ENCODE measurements at regions not wholly inside any gene's neighbourhood (a gene's known extent, or its start where the extent isn't known, plus 50 kb on each side); places are given as distances from the start of the nearest gene placed in this dataset.

DNA sequence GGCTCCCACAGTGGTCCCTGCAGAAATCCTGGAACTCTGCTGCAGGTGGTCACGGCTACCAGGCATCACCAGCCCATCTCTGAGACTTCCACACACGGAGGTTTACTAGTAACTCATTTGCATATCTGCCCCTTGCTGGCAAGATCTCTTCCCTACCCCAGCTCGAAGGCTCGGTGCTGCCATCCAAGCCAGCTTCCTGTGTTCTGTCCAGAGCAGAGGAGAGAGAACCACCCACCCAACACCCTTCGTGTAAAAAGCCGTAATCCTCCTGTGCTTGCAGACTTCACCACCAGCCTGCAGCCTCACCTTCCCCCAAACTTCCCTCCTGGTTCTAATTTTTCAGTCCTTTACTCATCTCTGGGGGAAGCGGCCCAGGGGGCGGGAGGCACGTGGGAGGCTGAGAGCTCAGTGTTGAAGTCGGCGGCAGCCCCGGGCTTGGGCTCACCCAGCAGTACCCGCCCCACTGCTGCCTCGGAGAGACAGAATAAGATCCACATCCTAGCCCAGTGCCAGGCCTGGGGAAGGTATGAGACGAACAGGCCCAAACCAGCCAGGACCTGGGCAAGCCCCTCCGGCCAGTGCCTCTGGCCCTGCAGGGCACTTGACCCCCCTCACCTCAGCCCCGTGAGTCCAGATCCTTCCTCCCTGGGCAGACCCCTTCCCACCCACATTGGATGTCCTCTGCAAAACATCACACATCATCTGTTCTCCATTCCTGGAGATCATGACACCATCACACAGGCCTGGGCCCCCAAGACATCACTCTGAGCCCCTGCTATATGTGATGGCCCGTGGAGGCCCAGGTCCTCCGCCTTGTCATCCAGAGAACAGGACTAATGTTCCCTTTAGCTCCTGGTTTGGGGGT, 145.8 kb upstream of the ID2 start:
- TF ChIP-seq, protein P1, sequence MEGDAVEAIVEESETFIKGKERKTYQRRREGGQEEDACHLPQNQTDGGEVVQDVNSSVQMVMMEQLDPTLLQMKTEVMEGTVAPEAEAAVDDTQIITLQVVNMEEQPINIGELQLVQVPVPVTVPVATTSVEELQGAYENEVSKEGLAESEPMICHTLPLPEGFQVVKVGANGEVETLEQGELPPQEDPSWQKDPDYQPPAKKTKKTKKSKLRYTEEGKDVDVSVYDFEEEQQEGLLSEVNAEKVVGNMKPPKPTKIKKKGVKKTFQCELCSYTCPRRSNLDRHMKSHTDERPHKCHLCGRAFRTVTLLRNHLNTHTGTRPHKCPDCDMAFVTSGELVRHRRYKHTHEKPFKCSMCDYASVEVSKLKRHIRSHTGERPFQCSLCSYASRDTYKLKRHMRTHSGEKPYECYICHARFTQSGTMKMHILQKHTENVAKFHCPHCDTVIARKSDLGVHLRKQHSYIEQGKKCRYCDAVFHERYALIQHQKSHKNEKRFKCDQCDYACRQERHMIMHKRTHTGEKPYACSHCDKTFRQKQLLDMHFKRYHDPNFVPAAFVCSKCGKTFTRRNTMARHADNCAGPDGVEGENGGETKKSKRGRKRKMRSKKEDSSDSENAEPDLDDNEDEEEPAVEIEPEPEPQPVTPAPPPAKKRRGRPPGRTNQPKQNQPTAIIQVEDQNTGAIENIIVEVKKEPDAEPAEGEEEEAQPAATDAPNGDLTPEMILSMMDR (IDR thresholded peaks at IDR 0.05) = no peak

DNA sequence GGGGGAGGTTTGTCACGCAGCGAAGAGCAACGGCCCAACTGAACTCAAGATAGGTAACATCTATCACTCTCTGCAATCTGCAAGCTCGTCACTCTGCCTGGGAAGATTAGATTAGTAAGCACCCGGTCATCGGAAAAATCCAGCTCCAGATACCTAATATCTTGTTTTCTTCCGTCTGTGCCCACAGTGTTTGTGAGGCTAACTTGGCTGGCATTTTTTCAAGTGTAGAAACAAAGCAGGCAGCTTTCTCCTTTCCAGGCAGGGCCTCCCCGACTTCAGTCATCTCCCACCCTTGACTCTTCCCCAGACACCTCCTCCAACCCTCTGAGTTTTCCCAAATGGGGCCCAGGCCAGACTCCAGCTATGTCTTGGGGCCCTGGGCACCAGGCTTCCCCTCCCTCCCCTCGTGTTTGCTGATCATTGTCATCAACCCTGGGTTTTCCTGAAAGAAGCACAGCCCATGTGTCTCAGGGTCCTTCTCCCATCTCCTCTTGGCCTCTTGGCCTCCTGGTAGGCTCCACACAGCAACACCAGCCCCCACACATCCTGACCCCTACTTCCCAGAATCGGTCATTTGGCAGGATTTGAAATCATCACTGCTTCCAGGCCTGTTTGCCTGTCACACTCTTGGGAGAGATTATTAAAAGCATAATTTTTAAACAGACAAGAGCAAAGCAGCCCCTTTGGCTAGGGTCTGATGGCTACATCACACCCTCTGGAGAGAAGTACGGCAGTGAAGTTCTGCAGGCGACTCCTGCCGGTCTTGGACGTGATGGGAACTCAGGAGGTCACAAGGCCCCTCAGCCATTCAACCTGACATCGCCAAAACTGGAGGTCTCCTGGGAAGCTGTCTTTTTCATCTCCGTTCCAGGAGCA, 144.9 kb upstream of the ID2 start:
- no peak for ATAC-seq (ENCODE audit: insufficient number of reproducible peaks, low FRiP score, low read depth)
- Histone ChIP-seq H3K9me3 (no peaks in the 10 kb centered on the region), H3K4me1 (ENCODE audit: control insufficient read depth in 1 of 2, low read depth in 2 of 2) (peaks cover 6 to 21% of the 10 kb centered on the region in 2 donors), H3K27ac (no peak overlapping the region), H3K36me3 (no peaks in the 10 kb centered on the region), H3K27me3 (replicated peaks; ENCODE audit: insufficient read depth) (no peaks in the 10 kb centered on the region), H3K4me3 (no peak overlapping the region)
- no peak for DNase-seq (ENCODE audit: low spot score)
- TF ChIP-seq, protein P1 (IDR thresholded peaks at IDR 0.05) = no peak

More for the DNA sequence above, 145.8 kb upstream of the ID2 start:
- peaks cover 6% of the 10 kb centered on the region for H3K9me3 ChIP-seq
- peak overlapping the region in 1 of 2 donors; percentile 47 for H3K27ac ChIP-seq
- H3K27me3 ChIP-seq (replicated peaks; ENCODE audit: insufficient read depth) = no peaks in the 10 kb centered on the region
- ATAC-seq (ENCODE audit: insufficient number of reproducible peaks, low FRiP score, low read depth) (no peak), DNase-seq (ENCODE audit: low spot score) (no peak)
- no peak overlapping the region for H3K4me3 ChIP-seq
- no peaks in the 10 kb centered on the region for H3K36me3 ChIP-seq
- peaks cover 6 to 21% of the 10 kb centered on the region in 2 donors for H3K4me1 ChIP-seq (ENCODE audit: control insufficient read depth in 1 of 2, low read depth in 2 of 2)

DNA sequence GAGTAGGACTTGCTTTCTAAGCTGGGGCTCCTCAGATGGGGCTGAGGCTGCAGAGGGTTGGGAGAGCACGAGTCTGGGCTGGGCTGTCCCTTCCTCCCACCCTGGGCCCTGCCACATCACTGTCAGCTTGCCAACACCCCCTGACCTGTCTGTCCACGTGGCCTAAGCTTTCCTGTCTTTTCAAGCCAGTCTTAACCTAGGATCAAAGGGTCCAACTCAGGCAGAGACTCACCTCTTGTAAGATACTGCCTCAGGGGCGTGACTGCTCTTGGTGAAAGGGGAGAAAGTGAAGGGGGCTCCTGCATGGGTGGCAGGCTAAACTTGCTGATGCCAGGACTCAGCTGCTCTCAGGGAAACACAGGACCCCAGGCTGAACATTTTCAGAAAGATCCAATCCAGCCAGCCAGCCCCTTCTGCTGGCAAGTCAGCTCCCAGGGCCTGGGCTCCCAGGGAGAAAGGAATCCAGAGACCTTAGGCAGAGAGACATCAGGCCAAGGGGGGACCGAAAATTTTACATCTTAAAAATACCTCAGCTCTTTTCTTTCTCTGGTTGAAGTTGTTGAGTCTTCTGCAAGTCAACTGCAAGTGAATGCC, 144.2 kb upstream of the ID2 start:
- no peak for DNase-seq (ENCODE audit: low spot score)

DNA sequence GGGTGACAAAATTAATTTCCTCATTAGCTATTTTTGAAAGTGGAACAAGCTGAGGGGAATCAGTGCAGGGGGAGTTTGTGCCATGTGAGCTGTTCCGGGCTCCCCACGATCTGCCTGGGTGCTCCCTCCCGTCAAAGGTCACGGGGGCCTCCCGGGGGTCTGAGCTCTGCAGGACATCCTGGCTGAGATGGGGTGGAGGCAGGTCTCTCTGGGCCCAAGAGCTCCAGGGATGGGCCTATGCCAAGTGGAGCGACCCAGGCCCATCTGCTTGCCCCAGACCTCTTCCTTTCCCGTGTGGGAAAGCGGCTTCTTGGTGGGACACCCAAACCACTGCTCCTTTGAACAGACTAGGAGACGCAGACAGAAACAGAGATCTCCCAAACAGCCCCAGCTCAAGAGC, 143.3 kb upstream of the ID2 start:
- Histone ChIP-seq H3K27me3 (replicated peaks; ENCODE audit: insufficient read depth) (no peaks in the 10 kb centered on the region), H3K4me3 (no peak overlapping the region), H3K36me3 (no peaks in the 10 kb centered on the region), H3K9me3 (no peaks in the 10 kb centered on the region), H3K27ac (no peak overlapping the region), H3K4me1 (ENCODE audit: control insufficient read depth in 1 of 2, low read depth in 2 of 2) (peaks cover 12 to 30% of the 10 kb centered on the region in 2 donors)
- TF ChIP-seq, protein P1 (IDR thresholded peaks at IDR 0.05) = no peak
- ATAC-seq (ENCODE audit: insufficient number of reproducible peaks, low FRiP score, low read depth) = no peak
- DNase-seq (ENCODE audit: low spot score) = no peak

More for the DNA sequence above, 144.2 kb upstream of the ID2 start:
- H3K36me3 ChIP-seq = no peaks in the 10 kb centered on the region
- H3K4me3 ChIP-seq = no peak overlapping the region
- H3K9me3 ChIP-seq = no peaks in the 10 kb centered on the region
- H3K27me3 ChIP-seq (replicated peaks; ENCODE audit: insufficient read depth) = no peaks in the 10 kb centered on the region
- TF ChIP-seq, protein P1 (IDR thresholded peaks at IDR 0.05) = no peak
- H3K4me1 ChIP-seq (ENCODE audit: control insufficient read depth in 1 of 2, low read depth in 2 of 2) = peaks cover 6 to 21% of the 10 kb centered on the region in 2 donors
- H3K27ac ChIP-seq = no peak overlapping the region
- no peak for ATAC-seq (ENCODE audit: insufficient number of reproducible peaks, low FRiP score, low read depth)

Measured in thoracic aorta (tissue), 2 donors.